Liver (tissue), 8 donors: ENCODE measurements at regions not wholly inside any gene's neighbourhood (a gene's known extent, or its start where the extent isn't known, plus 50 kb on each side); places are given as distances from the start of the nearest gene placed in this dataset.

ENCODE experiments used
- DNase-seq: peaks from one replicate; pipeline ENCODE4 v3.0.0-alpha.2; 2017; ENCODE audit warnings: low spot score
- H3K27ac ChIP-seq, 2 donors: one replicate each; pipeline ENCODE4 v1.7.0; 2013; ENCODE audit warnings: inconsistent platforms in 2 of 2, low read length in 2 of 2, control low read depth in 1 of 2, low read depth in 1 of 2, mild to moderate bottlenecking in 1 of 2
- H3K27me3 ChIP-seq, 4 donors: one replicate each; pipeline versions ENCODE4 v1.6.1 to v1.7.0; 2013; ENCODE audit warnings: low read length in 3 of 4, inconsistent platforms in 1 of 4, mild to moderate bottlenecking in 1 of 4, moderate library complexity in 1 of 4; ENCODE audit not compliant: control insufficient read depth in 4 of 4, insufficient read depth in 4 of 4
- H3K36me3 ChIP-seq, 4 donors: one replicate each; pipeline versions ENCODE4 v1.6.1 to v1.7.0; 2013; ENCODE audit warnings: low read length in 3 of 4, mild to moderate bottlenecking in 3 of 4, low read depth in 1 of 4, moderate library complexity in 1 of 4; ENCODE audit not compliant: control insufficient read depth in 4 of 4, insufficient read depth in 3 of 4
- H3K4me1 ChIP-seq, 4 donors: one replicate each; pipeline versions ENCODE4 v1.6.1 to v1.7.0; 2013; ENCODE audit warnings: low read length in 3 of 4, mild to moderate bottlenecking in 3 of 4, moderate library complexity in 1 of 4; ENCODE audit not compliant: control insufficient read depth in 4 of 4, insufficient read depth in 4 of 4
- H3K4me3 ChIP-seq, 3 donors: one replicate each; pipeline versions ENCODE4 v1.6.1 to v1.7.0; 2013; ENCODE audit warnings: low read length in 3 of 3, control low read depth in 1 of 3, low read depth in 1 of 3, mild to moderate bottlenecking in 1 of 3
- H3K9ac ChIP-seq, 2 donors: one replicate each; pipeline ENCODE4 v1.7.0; 2013; ENCODE audit warnings: low read length in 2 of 2, mild to moderate bottlenecking in 2 of 2, moderate library complexity in 2 of 2, control low read depth in 1 of 2, low read depth in 1 of 2
- H3K9me3 ChIP-seq, 4 donors: one replicate each; pipeline versions ENCODE4 v1.6.1 to v1.7.0; 2013; ENCODE audit warnings: low read length in 3 of 4; ENCODE audit not compliant: control insufficient read depth in 4 of 4
- CTCF ChIP-seq: fragments of 150-350 bp; IDR thresholded peaks from 2 replicates; pipeline ENCODE4 v1.5.1; 2017; ENCODE audit warnings: improper control_type of control experiment, low read depth, low read length; ENCODE audit not compliant: missing input control
- EGR1 ChIP-seq, 2 donors: IDR thresholded peaks; 2 replicates each; pipeline ENCODE4 v1.6.1; 2016 to 2018; ENCODE audit warnings: antibody characterized with exemption in 2 of 2, low read depth in 2 of 2
- FOXA2 ChIP-seq: IDR thresholded peaks from 2 replicates; pipeline ENCODE4 v1.6.1; 2016; ENCODE audit warnings: antibody characterized with exemption
- GABPA ChIP-seq, 2 donors: IDR thresholded peaks in 1 of 2; conservative IDR thresholded peaks in 1 of 2; 2 replicates each; pipeline ENCODE4 v1.6.1; 2016; ENCODE audit warnings: antibody characterized with exemption in 2 of 2, mild to moderate bottlenecking in 1 of 2, moderate library complexity in 1 of 2
- HNF4A ChIP-seq, 2 donors: conservative IDR thresholded peaks; 2 replicates each; pipeline ENCODE4 v1.6.1; 2016; ENCODE audit warnings: antibody characterized with exemption in 2 of 2, mild to moderate bottlenecking in 2 of 2
- JUND ChIP-seq, 2 donors: IDR thresholded peaks; 2 replicates each; pipeline ENCODE4 v1.6.1; 2016; ENCODE audit warnings: antibody characterized with exemption in 2 of 2
- NR2F2 ChIP-seq: IDR thresholded peaks from 2 replicates; pipeline ENCODE4 v1.6.1; 2016; ENCODE audit warnings: antibody characterized with exemption
- RAD21 ChIP-seq, 2 donors: IDR thresholded peaks; 2 replicates each; pipeline ENCODE4 v1.6.1; 2016; ENCODE audit warnings: antibody characterized with exemption in 2 of 2, mild to moderate bottlenecking in 2 of 2
- RXRA ChIP-seq, 2 donors: IDR thresholded peaks; 2 replicates each; pipeline ENCODE4 v1.6.1; 2017 to 2018; ENCODE audit warnings: antibody characterized with exemption in 2 of 2, mild to moderate bottlenecking in 1 of 2
- TAF1 ChIP-seq: conservative IDR thresholded peaks from 2 replicates; pipeline ENCODE4 v1.6.1; 2016; ENCODE audit warnings: antibody characterized with exemption, mild to moderate bottlenecking
- YY1 ChIP-seq: IDR thresholded peaks from 2 replicates; pipeline ENCODE4 v1.6.1; 2016; ENCODE audit warnings: antibody characterized with exemption, mild to moderate bottlenecking
- WGBS: extraction: QIAGEN DNeasy Blood & Tissue Kit; methylation state at CpG from one replicate; pipeline ENCODE4 v1.1.7; 2013; 5-methylcytosine and 5-hydroxymethylcytosine counted together
- TF ChIP-seq, protein P1 (sequence below): IDR thresholded peaks from 2 replicates; pipeline ENCODE4 v1.6.1; 2016; ENCODE audit warnings: antibody characterized with exemption, mild to moderate bottlenecking
- TF ChIP-seq, protein P2 (sequence below): IDR thresholded peaks from 2 replicates; pipeline ENCODE4 v1.6.1; 2016; ENCODE audit warnings: antibody characterized with exemption
- TF ChIP-seq, protein P3 (sequence below): IDR thresholded peaks from 2 replicates; pipeline ENCODE4 v1.6.1; 2016; ENCODE audit warnings: antibody characterized with exemption
- TF ChIP-seq, protein P4 (sequence below): IDR thresholded peaks from 2 replicates; pipeline ENCODE4 v1.6.1; 2016; ENCODE audit warnings: antibody characterized with exemption
- donor health status: healthy.
- donor health status: healthy.
- donor health status: healthy.
- donor health status: healthy.
- donor health status: healthy.

GRCh38 chr3:36058404-36059030 lies 321.8 kb upstream of the STAC start:
- Histone ChIP-seq H3K36me3 (no peaks in the 10 kb centered on the region), H3K9me3 (no peaks in the 10 kb centered on the region), H3K9ac (no peak overlapping the region), H3K27ac (no peak overlapping the region), H3K4me3 (no peak overlapping the region), H3K27me3 (no peaks in the 10 kb centered on the region), H3K4me1 (no peaks in the 10 kb centered on the region)
- no peak for DNase-seq
- TF ChIP-seq RXRA (IDR thresholded peaks at IDR 0.05) (no peak), RAD21 (IDR thresholded peaks at IDR 0.05) (no peak), YY1 (no peak), GABPA (IDR thresholded peaks at IDR 0.05 in 1 of 2, conservative IDR thresholded peaks at IDR 0.05 in 1 of 2) (no peak), HNF4A (conservative IDR thresholded peaks at IDR 0.05) (no peak), JUND (IDR thresholded peaks at IDR 0.05) (no peak), TAF1 (no peak), EGR1 (IDR thresholded peaks at IDR 0.05; ENCODE audit: low read depth in 2 of 2) (no peak), FOXA2 (no peak)
- TF ChIP-seq, protein P1, sequence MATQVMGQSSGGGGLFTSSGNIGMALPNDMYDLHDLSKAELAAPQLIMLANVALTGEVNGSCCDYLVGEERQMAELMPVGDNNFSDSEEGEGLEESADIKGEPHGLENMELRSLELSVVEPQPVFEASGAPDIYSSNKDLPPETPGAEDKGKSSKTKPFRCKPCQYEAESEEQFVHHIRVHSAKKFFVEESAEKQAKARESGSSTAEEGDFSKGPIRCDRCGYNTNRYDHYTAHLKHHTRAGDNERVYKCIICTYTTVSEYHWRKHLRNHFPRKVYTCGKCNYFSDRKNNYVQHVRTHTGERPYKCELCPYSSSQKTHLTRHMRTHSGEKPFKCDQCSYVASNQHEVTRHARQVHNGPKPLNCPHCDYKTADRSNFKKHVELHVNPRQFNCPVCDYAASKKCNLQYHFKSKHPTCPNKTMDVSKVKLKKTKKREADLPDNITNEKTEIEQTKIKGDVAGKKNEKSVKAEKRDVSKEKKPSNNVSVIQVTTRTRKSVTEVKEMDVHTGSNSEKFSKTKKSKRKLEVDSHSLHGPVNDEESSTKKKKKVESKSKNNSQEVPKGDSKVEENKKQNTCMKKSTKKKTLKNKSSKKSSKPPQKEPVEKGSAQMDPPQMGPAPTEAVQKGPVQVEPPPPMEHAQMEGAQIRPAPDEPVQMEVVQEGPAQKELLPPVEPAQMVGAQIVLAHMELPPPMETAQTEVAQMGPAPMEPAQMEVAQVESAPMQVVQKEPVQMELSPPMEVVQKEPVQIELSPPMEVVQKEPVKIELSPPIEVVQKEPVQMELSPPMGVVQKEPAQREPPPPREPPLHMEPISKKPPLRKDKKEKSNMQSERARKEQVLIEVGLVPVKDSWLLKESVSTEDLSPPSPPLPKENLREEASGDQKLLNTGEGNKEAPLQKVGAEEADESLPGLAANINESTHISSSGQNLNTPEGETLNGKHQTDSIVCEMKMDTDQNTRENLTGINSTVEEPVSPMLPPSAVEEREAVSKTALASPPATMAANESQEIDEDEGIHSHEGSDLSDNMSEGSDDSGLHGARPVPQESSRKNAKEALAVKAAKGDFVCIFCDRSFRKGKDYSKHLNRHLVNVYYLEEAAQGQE: no peak

DNA sequence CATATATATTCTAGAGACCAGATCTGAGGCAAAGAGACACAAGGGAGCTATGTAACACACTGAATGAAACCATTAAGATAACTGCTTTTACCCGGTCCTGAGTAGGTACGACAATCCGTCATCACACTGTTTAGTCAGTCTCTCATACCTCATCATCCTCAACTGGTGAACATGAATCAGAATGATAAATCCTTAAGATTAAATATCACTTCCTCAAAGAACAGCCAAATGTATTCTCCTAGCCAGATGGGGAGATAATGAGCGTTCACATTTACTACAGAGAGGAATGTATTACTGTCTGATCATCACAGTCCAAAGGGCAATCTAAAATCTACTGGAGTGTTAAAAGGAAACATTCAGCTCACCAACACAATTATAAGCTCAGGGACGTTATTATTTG lies 319.4 kb upstream of the STAC start:
- H3K27me3 ChIP-seq: no peaks in the 10 kb centered on the region
- TF ChIP-seq HNF4A (conservative IDR thresholded peaks at IDR 0.05): no peak
- H3K36me3 ChIP-seq: no peaks in the 10 kb centered on the region
- H3K9ac ChIP-seq: no peak overlapping the region
- H3K4me1 ChIP-seq: no peaks in the 10 kb centered on the region
- no peak for DNase-seq
- H3K9me3 ChIP-seq: no peaks in the 10 kb centered on the region
- WGBS: 80% methylated on average over 5 of the region's 5 CpGs
- no peak overlapping the region for H3K4me3 ChIP-seq
- H3K27ac ChIP-seq: no peak overlapping the region

- Histone ChIP-seq H3K4me3 (no peak overlapping the region), H3K4me1 (no peaks in the 10 kb centered on the region), H3K9me3 (peaks cover 0 to 2% (median 0%) of the 10 kb centered on the region in 4 donors), H3K9ac (no peak overlapping the region), H3K36me3 (no peaks in the 10 kb centered on the region), H3K27me3 (no peaks in the 10 kb centered on the region), H3K27ac (no peak overlapping the region)
- no peak for DNase-seq
- WGBS: 80% methylated on average over 2 of the region's 2 CpGs
- TF ChIP-seq EGR1 (IDR thresholded peaks at IDR 0.05; ENCODE audit: low read depth in 2 of 2) (no peak), RXRA (IDR thresholded peaks at IDR 0.05) (no peak), HNF4A (conservative IDR thresholded peaks at IDR 0.05) (no peak), NR2F2 (no peak), CTCF (no peak), TAF1 (no peak), RAD21 (IDR thresholded peaks at IDR 0.05) (no peak), JUND (IDR thresholded peaks at IDR 0.05) (no peak), FOXA2 (no peak), GABPA (IDR thresholded peaks at IDR 0.05 in 1 of 2, conservative IDR thresholded peaks at IDR 0.05 in 1 of 2) (no peak), YY1 (no peak)
- TF ChIP-seq, protein P2, sequence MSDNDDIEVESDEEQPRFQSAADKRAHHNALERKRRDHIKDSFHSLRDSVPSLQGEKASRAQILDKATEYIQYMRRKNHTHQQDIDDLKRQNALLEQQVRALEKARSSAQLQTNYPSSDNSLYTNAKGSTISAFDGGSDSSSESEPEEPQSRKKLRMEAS: no peak
- TF ChIP-seq, protein P3, sequence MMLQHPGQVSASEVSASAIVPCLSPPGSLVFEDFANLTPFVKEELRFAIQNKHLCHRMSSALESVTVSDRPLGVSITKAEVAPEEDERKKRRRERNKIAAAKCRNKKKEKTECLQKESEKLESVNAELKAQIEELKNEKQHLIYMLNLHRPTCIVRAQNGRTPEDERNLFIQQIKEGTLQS: no peak
- TF ChIP-seq, protein P1: no peak
- TF ChIP-seq, protein P4, sequence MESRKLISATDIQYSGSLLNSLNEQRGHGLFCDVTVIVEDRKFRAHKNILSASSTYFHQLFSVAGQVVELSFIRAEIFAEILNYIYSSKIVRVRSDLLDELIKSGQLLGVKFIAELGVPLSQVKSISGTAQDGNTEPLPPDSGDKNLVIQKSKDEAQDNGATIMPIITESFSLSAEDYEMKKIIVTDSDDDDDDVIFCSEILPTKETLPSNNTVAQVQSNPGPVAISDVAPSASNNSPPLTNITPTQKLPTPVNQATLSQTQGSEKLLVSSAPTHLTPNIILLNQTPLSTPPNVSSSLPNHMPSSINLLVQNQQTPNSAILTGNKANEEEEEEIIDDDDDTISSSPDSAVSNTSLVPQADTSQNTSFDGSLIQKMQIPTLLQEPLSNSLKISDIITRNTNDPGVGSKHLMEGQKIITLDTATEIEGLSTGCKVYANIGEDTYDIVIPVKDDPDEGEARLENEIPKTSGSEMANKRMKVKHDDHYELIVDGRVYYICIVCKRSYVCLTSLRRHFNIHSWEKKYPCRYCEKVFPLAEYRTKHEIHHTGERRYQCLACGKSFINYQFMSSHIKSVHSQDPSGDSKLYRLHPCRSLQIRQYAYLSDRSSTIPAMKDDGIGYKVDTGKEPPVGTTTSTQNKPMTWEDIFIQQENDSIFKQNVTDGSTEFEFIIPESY: no peak
Observed at GRCh38 chr3:36063992-36064391, 316.3 kb upstream of the STAC start.
